RWPE2 (cell line): ENCODE measurements at regions not wholly inside any gene's neighbourhood (a gene's known extent, or its start where the extent isn't known, plus 50 kb on each side); places are given as distances from the start of the nearest gene placed in this dataset.

ENCODE experiments used
- ATAC-seq: fragments of 200-7000 bp; cut with Tn5 transposase; 3 replicates; pipeline ENCODE4 v1.9.1; 2021; ENCODE audit warnings: low read depth
- DNase-seq: peaks from one replicate; pipeline ENCODE4 v3.0.0-alpha.2; 2020; ENCODE audit warnings: low spot score
- H3K27ac ChIP-seq: fragments of 450-650 bp; 2 replicates; pipeline ENCODE4 v1.5.1; 2017; ENCODE audit warnings: mild to moderate bottlenecking; ENCODE audit not compliant: poor library complexity, severe bottlenecking
- H3K27me3 ChIP-seq: fragments of 250-450 bp; sonication (Bioruptor Pico); 2 replicates; pipeline ENCODE4 v1.5.1; 2021; ENCODE audit warnings: mild to moderate bottlenecking, moderate library complexity; ENCODE audit not compliant: insufficient read depth, poor library complexity, severe bottlenecking
- H3K36me3 ChIP-seq: fragments of 250-450 bp; sonication (Bioruptor Pico); 2 replicates; pipeline ENCODE4 v1.5.1; 2020; ENCODE audit warnings: low read depth, mild to moderate bottlenecking, moderate library complexity
- H3K4me1 ChIP-seq: fragments of 250-450 bp; sonication (Bioruptor Pico); 2 replicates; pipeline ENCODE4 v1.5.1; 2021; ENCODE audit warnings: mild to moderate bottlenecking, moderate library complexity; ENCODE audit not compliant: insufficient read depth, poor library complexity, severe bottlenecking
- H3K4me3 ChIP-seq: fragments of 250-450 bp; sonication (Bioruptor Pico); 2 replicates; pipeline ENCODE4 v1.5.1; 2021; ENCODE audit warnings: mild to moderate bottlenecking, moderate library complexity; ENCODE audit not compliant: severe bottlenecking
- H3K9me3 ChIP-seq: fragments of 250-450 bp; sonication (Bioruptor Pico); 2 replicates; pipeline ENCODE4 v1.5.1; 2021; ENCODE audit warnings: mild to moderate bottlenecking, moderate library complexity; ENCODE audit not compliant: severe bottlenecking
- TF ChIP-seq, protein P1 (sequence below): fragments of 450-650 bp; IDR thresholded peaks from one replicate; pipeline ENCODE4 v1.5.1; 2017; ENCODE audit warnings: mild to moderate bottlenecking, moderate library complexity; ENCODE audit not compliant: poor library complexity, severe bottlenecking

DNA sequence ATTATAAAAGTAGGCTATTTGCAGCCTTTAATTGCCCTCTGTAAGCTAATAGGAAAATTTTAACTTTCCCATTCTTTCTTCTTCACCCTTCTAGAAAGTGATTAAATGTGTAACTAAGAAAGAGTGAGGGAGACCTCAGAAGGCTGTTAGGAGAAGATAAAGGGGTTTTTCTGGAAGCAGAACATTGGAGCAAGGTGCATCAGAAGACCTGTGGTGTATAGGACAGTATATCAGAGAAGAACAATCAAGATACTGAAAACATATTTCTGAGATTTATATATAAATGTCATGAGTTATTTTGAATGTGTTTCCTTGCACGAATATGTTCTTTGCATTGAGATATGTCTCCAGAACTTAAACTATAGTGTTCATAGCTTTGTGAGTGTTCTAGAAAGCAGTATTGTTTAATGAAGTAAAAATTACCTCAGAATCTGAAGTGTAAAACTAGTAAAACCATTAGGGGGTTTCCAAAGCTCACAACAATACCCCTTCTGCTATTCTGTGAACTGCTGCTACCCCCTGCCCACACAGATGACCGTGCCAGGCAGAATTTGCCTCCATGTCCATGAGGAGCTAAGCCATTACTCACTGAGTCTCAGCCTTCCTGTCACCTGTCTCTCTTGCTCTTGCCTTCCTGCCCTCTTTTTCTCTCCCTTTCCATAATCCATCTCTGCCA is 537.9 kb downstream of the EPHA4 start:
- H3K4me1 ChIP-seq = no peaks in the 10 kb centered on the region
- H3K36me3 ChIP-seq = no peaks in the 10 kb centered on the region
- H3K9me3 ChIP-seq = no peaks in the 10 kb centered on the region
- ATAC-seq (no peak), DNase-seq (no peak)
- no peak overlapping the region for H3K27ac ChIP-seq
- no peak overlapping the region for H3K4me3 ChIP-seq
- TF ChIP-seq, protein P1, sequence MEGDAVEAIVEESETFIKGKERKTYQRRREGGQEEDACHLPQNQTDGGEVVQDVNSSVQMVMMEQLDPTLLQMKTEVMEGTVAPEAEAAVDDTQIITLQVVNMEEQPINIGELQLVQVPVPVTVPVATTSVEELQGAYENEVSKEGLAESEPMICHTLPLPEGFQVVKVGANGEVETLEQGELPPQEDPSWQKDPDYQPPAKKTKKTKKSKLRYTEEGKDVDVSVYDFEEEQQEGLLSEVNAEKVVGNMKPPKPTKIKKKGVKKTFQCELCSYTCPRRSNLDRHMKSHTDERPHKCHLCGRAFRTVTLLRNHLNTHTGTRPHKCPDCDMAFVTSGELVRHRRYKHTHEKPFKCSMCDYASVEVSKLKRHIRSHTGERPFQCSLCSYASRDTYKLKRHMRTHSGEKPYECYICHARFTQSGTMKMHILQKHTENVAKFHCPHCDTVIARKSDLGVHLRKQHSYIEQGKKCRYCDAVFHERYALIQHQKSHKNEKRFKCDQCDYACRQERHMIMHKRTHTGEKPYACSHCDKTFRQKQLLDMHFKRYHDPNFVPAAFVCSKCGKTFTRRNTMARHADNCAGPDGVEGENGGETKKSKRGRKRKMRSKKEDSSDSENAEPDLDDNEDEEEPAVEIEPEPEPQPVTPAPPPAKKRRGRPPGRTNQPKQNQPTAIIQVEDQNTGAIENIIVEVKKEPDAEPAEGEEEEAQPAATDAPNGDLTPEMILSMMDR = no peak
- H3K27me3 ChIP-seq = no peaks in the 10 kb centered on the region

DNA sequence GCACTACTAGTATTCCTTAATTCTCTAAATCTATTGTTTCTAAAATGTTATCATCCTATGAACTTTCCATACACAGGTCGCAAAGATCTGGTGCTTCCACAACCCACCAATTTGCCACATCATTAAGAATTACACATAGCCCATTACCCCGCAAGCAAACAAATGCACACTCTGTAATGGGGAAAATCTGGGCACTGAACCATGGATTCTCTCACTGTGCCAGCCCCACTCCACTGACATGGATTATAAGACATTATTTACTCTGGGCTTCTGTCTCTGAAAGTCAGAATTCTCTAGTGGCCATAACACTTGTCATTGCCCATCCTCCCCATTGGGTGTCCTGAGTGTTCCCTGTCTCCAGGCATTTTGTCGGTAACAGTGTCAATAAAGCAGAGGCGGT is 537.1 kb downstream of the EPHA4 start:
- ATAC-seq = no peak
- Histone ChIP-seq H3K27me3 (no peaks in the 10 kb centered on the region), H3K36me3 (no peaks in the 10 kb centered on the region), H3K27ac (no peak overlapping the region), H3K9me3 (no peaks in the 10 kb centered on the region), H3K4me3 (no peak overlapping the region), H3K4me1 (no peaks in the 10 kb centered on the region)
- DNase-seq = no peak
- TF ChIP-seq, protein P1 = no peak

DNA sequence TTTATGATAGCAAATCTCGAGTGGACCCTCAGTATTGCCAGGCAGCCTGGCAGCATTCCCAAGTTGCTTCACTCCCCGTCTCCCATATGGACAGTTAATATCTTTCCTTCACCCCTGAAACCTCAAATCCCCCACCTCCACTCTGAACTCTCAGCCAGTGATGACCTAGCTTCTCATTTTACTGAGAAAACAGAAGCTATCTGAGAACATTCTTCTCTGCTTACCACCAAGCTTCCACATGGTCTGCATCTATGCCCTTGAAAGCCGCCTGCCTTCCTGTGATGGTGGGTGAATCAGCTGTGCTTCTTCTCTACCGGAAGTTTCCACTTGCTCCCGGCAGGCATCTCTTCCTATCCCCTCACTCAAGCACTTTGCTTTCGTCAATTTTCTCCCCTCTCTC is 529.2 kb downstream of the EPHA4 start:
- no peak overlapping the region for H3K4me3 ChIP-seq
- no peaks in the 10 kb centered on the region for H3K9me3 ChIP-seq
- ATAC-seq (no peak), DNase-seq (no peak)
- TF ChIP-seq, protein P1 = no peak
- no peaks in the 10 kb centered on the region for H3K36me3 ChIP-seq
- H3K27me3 ChIP-seq = no peaks in the 10 kb centered on the region
- no peaks in the 10 kb centered on the region for H3K4me1 ChIP-seq
- no peak overlapping the region for H3K27ac ChIP-seq

DNA sequence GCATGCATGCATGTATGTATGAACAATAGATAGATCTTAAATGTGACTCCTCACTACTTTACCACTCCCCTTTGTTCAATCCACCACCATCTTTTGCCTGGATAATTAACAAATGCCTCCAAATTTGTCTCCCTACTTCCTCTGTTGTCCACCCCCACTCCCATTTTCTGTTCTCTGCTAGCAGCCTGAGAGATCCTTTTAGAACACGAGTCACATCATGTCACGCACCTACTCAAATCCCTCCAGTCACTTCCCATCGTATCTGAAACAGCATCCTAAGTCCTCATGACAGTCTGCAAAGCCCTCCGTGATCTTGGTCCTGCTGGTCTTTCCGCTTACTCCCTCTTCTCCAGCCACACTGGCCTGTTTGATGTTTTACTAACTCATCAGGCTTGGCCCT is 527.3 kb downstream of the EPHA4 start:
- TF ChIP-seq, protein P1 = no peak
- Histone ChIP-seq H3K4me3 (no peak overlapping the region), H3K36me3 (no peaks in the 10 kb centered on the region), H3K9me3 (no peaks in the 10 kb centered on the region), H3K4me1 (no peaks in the 10 kb centered on the region), H3K27me3 (no peaks in the 10 kb centered on the region), H3K27ac (no peak overlapping the region)
- ATAC-seq = no peak
- no peak for DNase-seq

DNA sequence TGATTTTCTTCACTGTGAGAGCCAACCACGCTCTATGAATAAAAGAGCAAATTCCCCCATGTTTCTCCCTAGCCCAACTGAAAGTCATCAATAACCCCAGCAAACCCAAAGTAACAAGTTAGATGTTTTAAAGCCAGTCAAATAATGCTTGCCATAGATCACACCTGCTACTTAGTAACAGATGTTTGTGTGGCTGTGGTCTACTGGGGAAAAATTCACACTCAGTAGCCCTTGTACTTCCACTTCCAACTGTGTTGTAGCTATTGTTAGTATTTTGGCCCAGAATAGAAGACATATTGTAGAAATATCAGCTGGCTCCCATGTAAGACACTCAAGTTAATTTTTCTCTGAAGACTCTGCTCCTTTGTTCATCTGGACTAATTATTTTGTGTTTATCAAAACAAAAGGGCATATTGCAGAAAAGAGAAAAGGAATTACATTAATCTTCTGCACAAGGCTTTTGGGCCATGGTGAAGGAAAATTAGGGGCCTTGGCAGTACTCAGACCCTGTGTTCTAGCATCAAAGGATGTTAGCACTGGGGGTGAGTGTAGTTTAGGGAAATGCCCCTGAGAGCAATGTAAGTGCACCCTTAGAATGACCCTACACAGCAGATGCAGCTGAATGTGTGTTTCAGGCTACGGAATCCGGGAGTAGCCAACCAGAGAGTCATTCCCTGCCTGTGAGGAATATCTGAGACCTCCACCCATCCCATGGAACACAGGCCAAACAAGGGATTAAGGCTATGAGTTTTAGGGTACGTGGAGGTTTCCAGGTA is 521.9 kb downstream of the EPHA4 start:
- no peak for ATAC-seq
- no peaks in the 10 kb centered on the region for H3K9me3 ChIP-seq
- H3K4me1 ChIP-seq = no peaks in the 10 kb centered on the region
- TF ChIP-seq, protein P1 = no peak
- H3K27ac ChIP-seq = no peak overlapping the region
- DNase-seq = no peak
- no peaks in the 10 kb centered on the region for H3K36me3 ChIP-seq
- no peak overlapping the region for H3K4me3 ChIP-seq
- H3K27me3 ChIP-seq = no peaks in the 10 kb centered on the region
